HepG2 (cell line): ENCODE measurements at regions not wholly inside any gene's neighbourhood (a gene's known extent, or its start where the extent isn't known, plus 50 kb on each side); places are given as distances from the start of the nearest gene placed in this dataset.

Source experiments
- CREM ChIP-seq, 2 experiments: sonication (generic) in 1 of 2; formaldehyde crosslinking in 1 of 2; IDR thresholded peaks; 2 replicates each; pipeline versions ENCODE4 v1.4.0 to v1.6.1; 2016 to 2020; ENCODE audit warnings: antibody characterized with exemption in 1 of 2, mild to moderate bottlenecking in 1 of 2, missing genetic modification reagents in 1 of 2
- KAT8 ChIP-seq: IDR thresholded peaks from 2 replicates; pipeline ENCODE4 v1.6.1; 2016; ENCODE audit warnings: missing genetic modification reagents, missing compliant biosample characterization
- NFATC3 ChIP-seq: sonication (generic); formaldehyde crosslinking; IDR thresholded peaks from 2 replicates; pipeline ENCODE4 v1.5.1; 2020; ENCODE audit warnings: mild to moderate bottlenecking, missing genetic modification reagents
- POLR2AphosphoS5 ChIP-seq: IDR thresholded peaks from 2 replicates; pipeline ENCODE4 v1.6.1; 2012; ENCODE audit warnings: low read depth, low read length
- SIX1 ChIP-seq: sonication (generic); formaldehyde crosslinking; IDR thresholded peaks from 2 replicates; pipeline ENCODE4 v1.4.0; 2020; ENCODE audit warnings: missing genetic modification reagents, borderline replicate concordance
- SIX4 ChIP-seq: sonication (generic); formaldehyde crosslinking; IDR thresholded peaks from 2 replicates; pipeline ENCODE4 v1.4.0; 2020; ENCODE audit warnings: missing genetic modification reagents
- ZNF24 ChIP-seq: fragments of 450-650 bp; IDR thresholded peaks from 2 replicates; pipeline ENCODE4 v1.6.1; 2017; ENCODE audit warnings: antibody characterized with exemption, mild to moderate bottlenecking
- ZNF629 ChIP-seq: sonication (generic); formaldehyde crosslinking; conservative IDR thresholded peaks from 2 replicates; pipeline ENCODE4 v1.5.0; 2020; ENCODE audit warnings: missing genetic modification reagents
- ZNF761 ChIP-seq: sonication (generic); formaldehyde crosslinking; conservative IDR thresholded peaks from 2 replicates; pipeline ENCODE4 v1.4.0; 2020; ENCODE audit warnings: mild to moderate bottlenecking, missing genetic modification reagents
- ZNF816 ChIP-seq: sonication (generic); formaldehyde crosslinking; IDR thresholded peaks from 2 replicates; pipeline ENCODE4 v1.8.0; 2022; ENCODE audit warnings: missing genetic modification reagents, mild to moderate bottlenecking, borderline replicate concordance
- TF ChIP-seq, protein P1 (sequence below): sonication (generic); formaldehyde crosslinking; IDR thresholded peaks from 2 replicates; pipeline ENCODE4 v1.5.1; 2020; ENCODE audit warnings: mild to moderate bottlenecking, missing genetic modification reagents, borderline replicate concordance
- TF ChIP-seq, protein P2 (sequence below): sonication (generic); formaldehyde crosslinking; IDR thresholded peaks from 2 replicates; pipeline ENCODE4 v1.8.1; 2022; ENCODE audit warnings: mild to moderate bottlenecking, missing genetic modification reagents
- TF ChIP-seq, protein P3 (sequence below): sonication (generic); formaldehyde crosslinking; IDR thresholded peaks from 2 replicates; pipeline ENCODE4 v1.9.0; 2021; ENCODE audit warnings: missing genetic modification reagents, mild to moderate bottlenecking, borderline replicate concordance
- TF ChIP-seq, protein P4 (sequence below), 2 experiments: fragments of 450-650 bp in 1 of 2; sonication (generic) in 1 of 2; formaldehyde crosslinking; IDR thresholded peaks; 2 replicates each; pipeline versions ENCODE4 v1.5.0 to v1.8.0; 2020 to 2022; ENCODE audit warnings: mild to moderate bottlenecking in 1 of 2, missing genetic modification reagents in 1 of 2
- TF ChIP-seq, protein P5 (sequence below): IDR thresholded peaks from 2 replicates; pipeline ENCODE4 v1.4.0; 2020; ENCODE audit warnings: mild to moderate bottlenecking, missing genetic modification reagents

DNA sequence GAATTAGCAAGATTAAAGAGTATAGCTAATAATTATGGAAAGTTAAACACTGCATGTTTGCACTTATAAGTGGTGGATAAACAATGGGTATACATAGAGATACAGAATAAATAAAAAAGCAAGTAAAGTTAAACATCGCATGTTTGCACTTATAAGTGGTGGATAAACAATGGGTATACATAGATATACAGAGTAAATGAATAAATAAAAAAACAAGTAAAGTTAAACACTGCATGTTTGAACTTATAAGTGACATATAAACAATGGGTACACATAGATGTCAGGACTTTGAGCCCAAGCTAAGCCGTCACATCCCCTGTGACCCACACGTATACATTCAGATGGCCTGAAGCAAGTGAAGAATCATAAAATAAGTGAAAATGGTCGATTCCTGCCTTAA, 1533.3 kb upstream of the SPRY2 start (continued):
- TF ChIP-seq, protein P1, sequence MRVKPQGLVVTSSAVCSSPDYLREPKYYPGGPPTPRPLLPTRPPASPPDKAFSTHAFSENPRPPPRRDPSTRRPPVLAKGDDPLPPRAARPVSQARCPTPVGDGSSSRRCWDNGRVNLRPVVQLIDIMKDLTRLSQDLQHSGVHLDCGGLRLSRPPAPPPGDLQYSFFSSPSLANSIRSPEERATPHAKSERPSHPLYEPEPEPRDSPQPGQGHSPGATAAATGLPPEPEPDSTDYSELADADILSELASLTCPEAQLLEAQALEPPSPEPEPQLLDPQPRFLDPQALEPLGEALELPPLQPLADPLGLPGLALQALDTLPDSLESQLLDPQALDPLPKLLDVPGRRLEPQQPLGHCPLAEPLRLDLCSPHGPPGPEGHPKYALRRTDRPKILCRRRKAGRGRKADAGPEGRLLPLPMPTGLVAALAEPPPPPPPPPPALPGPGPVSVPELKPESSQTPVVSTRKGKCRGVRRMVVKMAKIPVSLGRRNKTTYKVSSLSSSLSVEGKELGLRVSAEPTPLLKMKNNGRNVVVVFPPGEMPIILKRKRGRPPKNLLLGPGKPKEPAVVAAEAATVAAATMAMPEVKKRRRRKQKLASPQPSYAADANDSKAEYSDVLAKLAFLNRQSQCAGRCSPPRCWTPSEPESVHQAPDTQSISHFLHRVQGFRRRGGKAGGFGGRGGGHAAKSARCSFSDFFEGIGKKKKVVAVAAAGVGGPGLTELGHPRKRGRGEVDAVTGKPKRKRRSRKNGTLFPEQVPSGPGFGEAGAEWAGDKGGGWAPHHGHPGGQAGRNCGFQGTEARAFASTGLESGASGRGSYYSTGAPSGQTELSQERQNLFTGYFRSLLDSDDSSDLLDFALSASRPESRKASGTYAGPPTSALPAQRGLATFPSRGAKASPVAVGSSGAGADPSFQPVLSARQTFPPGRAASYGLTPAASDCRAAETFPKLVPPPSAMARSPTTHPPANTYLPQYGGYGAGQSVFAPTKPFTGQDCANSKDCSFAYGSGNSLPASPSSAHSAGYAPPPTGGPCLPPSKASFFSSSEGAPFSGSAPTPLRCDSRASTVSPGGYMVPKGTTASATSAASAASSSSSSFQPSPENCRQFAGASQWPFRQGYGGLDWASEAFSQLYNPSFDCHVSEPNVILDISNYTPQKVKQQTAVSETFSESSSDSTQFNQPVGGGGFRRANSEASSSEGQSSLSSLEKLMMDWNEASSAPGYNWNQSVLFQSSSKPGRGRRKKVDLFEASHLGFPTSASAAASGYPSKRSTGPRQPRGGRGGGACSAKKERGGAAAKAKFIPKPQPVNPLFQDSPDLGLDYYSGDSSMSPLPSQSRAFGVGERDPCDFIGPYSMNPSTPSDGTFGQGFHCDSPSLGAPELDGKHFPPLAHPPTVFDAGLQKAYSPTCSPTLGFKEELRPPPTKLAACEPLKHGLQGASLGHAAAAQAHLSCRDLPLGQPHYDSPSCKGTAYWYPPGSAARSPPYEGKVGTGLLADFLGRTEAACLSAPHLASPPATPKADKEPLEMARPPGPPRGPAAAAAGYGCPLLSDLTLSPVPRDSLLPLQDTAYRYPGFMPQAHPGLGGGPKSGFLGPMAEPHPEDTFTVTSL (CRISPR knock-in tag), result peak; percentile 51; the same call in 1 of the 2 replicates
- TF ChIP-seq SIX4, result peak; percentile 32; the same call in 1 of the 2 replicates
- TF ChIP-seq KAT8 (CRISPR knock-in tag), result 0 out of 2 replicates have a peak, but pooled peaks have one; percentile 46
- no peak for TF ChIP-seq NFATC3 (CRISPR knock-in tag)
- peak; percentile 76; the same call in 1 of the 2 replicates for TF ChIP-seq SIX1 (CRISPR knock-in tag)
- peak; percentile 68; the same call in 1 of the 2 replicates for TF ChIP-seq ZNF816 (CRISPR knock-in tag)
- TF ChIP-seq, protein P2, sequence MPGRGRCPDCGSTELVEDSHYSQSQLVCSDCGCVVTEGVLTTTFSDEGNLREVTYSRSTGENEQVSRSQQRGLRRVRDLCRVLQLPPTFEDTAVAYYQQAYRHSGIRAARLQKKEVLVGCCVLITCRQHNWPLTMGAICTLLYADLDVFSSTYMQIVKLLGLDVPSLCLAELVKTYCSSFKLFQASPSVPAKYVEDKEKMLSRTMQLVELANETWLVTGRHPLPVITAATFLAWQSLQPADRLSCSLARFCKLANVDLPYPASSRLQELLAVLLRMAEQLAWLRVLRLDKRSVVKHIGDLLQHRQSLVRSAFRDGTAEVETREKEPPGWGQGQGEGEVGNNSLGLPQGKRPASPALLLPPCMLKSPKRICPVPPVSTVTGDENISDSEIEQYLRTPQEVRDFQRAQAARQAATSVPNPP (CRISPR knock-in tag), result 0 out of 2 replicates have a peak, but pooled peaks have one; percentile 45
- TF ChIP-seq CREM (IDR thresholded peaks at IDR 0.05), result peak; percentile 78
- TF ChIP-seq CREM (CRISPR knock-in tag; IDR thresholded peaks at IDR 0.05), result no peak
- TF ChIP-seq, protein P3, sequence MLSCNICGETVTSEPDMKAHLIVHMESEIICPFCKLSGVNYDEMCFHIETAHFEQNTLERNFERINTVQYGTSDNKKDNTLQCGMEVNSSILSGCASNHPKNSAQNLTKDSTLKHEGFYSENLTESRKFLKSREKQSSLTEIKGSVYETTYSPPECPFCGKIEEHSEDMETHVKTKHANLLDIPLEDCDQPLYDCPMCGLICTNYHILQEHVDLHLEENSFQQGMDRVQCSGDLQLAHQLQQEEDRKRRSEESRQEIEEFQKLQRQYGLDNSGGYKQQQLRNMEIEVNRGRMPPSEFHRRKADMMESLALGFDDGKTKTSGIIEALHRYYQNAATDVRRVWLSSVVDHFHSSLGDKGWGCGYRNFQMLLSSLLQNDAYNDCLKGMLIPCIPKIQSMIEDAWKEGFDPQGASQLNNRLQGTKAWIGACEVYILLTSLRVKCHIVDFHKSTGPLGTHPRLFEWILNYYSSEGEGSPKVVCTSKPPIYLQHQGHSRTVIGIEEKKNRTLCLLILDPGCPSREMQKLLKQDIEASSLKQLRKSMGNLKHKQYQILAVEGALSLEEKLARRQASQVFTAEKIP (CRISPR knock-in tag), result no peak
- TF ChIP-seq POLR2AphosphoS5, result no peak
- peak; percentile 65; the same call in 1 of the 2 replicates for TF ChIP-seq ZNF24
- TF ChIP-seq, protein P4, sequence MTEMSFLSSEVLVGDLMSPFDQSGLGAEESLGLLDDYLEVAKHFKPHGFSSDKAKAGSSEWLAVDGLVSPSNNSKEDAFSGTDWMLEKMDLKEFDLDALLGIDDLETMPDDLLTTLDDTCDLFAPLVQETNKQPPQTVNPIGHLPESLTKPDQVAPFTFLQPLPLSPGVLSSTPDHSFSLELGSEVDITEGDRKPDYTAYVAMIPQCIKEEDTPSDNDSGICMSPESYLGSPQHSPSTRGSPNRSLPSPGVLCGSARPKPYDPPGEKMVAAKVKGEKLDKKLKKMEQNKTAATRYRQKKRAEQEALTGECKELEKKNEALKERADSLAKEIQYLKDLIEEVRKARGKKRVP (CRISPR knock-in tag; IDR thresholded peaks at IDR 0.05), result 0 out of 4 replicates have a peak, but pooled peaks of 1 of the 2 experiments have one; percentile 51
- TF ChIP-seq, protein P5, sequence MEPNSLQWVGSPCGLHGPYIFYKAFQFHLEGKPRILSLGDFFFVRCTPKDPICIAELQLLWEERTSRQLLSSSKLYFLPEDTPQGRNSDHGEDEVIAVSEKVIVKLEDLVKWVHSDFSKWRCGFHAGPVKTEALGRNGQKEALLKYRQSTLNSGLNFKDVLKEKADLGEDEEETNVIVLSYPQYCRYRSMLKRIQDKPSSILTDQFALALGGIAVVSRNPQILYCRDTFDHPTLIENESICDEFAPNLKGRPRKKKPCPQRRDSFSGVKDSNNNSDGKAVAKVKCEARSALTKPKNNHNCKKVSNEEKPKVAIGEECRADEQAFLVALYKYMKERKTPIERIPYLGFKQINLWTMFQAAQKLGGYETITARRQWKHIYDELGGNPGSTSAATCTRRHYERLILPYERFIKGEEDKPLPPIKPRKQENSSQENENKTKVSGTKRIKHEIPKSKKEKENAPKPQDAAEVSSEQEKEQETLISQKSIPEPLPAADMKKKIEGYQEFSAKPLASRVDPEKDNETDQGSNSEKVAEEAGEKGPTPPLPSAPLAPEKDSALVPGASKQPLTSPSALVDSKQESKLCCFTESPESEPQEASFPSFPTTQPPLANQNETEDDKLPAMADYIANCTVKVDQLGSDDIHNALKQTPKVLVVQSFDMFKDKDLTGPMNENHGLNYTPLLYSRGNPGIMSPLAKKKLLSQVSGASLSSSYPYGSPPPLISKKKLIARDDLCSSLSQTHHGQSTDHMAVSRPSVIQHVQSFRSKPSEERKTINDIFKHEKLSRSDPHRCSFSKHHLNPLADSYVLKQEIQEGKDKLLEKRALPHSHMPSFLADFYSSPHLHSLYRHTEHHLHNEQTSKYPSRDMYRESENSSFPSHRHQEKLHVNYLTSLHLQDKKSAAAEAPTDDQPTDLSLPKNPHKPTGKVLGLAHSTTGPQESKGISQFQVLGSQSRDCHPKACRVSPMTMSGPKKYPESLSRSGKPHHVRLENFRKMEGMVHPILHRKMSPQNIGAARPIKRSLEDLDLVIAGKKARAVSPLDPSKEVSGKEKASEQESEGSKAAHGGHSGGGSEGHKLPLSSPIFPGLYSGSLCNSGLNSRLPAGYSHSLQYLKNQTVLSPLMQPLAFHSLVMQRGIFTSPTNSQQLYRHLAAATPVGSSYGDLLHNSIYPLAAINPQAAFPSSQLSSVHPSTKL (CRISPR knock-in tag), result peak; percentile 92
- TF ChIP-seq ZNF761 (CRISPR knock-in tag), result no peak
- TF ChIP-seq ZNF629 (CRISPR knock-in tag), result peak; percentile 38; the same call in 1 of the 2 replicates
